GM18909 (cell line): ENCODE measurements at regions not wholly inside any gene's neighbourhood (a gene's known extent, or its start where the extent isn't known, plus 50 kb on each side); places are given as distances from the start of the nearest gene placed in this dataset.

ENCODE experiments used
- ATAC-seq: cut with Tn5 transposase; IDR thresholded peaks from one replicate; pipeline ENCODE4 v1.9.1; 2021; ENCODE audit warnings: mild to moderate bottlenecking; ENCODE audit not compliant: unreplicated experiment, poor library complexity

DNA sequence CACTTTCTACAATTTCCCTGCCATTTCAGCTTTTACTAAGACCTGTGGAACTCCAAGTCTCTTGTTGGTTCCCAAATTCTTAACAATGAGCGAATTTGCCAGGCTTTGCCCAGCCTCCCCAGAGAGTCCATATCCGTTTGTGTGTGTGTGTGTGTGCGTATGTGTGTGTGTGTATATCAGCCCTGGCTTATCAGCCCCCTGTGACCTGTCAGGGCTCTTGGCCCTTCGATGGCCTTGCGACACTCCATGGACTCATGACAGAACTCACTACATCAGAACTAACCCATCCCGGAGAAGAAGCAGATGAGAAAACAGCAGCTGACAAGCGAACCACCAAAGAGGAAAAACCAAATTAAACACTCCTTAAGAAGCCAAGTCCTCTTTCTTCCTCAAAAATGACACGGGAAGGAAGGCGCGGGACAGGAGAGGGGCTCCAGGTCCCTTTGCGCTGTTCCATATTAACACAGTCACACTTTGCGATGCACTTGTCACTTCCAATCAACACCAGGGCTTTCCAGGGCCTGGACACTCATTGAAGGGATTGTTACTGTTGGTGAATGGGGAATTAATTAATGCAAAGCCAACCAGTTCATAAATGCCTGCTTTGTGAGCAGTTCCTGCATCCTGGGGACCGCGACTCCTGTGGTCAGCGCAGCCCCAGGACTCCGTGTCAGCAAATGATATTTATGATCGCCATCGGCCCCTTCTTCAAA is 524.0 kb downstream of the CD83 start:
- no peak for ATAC-seq

GRCh38 chr6:14642136-14642505 is 524.5 kb downstream of the CD83 start:
- ATAC-seq: no peak

GRCh38 chr6:14642842-14643241 is 525.3 kb downstream of the CD83 start:
- ATAC-seq: no peak

DNA sequence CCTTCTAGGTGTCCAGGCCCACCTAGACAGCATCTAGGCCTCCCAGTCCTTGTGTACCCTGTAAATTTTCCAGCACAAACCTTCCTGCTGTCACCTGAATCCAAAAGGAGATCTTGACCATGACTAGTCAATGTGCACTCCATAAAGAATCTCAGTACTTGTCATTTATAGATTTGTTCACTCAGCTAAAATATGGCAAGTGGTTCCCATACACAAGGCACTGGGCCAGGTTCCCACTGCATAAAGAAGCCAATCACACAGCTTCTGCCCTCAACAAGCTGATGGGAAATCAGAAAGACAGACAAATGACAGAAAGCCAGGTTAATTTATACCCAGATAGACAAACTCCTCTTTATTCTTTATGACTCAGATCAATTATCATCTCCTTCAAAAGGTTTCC is 526.8 kb downstream of the CD83 start:
- ATAC-seq: no peak

- ATAC-seq: no peak
Measured at GRCh38 chr6:14645221-14645620, 527.6 kb downstream of the CD83 start.

DNA sequence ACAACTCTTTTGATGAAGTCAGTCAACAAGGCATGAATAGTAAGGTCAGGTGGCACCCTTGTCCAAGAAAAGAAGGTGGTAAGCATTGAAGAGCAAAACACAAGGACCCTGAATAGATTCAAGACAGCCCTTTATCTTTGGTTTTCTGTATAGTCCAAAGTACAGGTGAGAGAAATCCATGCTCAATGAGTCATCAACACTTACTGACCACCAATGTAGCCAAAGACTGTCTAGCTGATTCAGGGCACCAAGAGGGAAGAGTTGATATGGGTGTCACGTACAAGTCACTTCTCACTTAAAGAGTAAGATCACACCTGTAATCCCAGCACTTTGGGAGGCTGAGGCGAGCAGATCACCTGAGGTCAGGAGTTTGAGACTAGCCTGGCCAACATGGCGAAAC is 528.3 kb downstream of the CD83 start:
- ATAC-seq: no peak

DNA sequence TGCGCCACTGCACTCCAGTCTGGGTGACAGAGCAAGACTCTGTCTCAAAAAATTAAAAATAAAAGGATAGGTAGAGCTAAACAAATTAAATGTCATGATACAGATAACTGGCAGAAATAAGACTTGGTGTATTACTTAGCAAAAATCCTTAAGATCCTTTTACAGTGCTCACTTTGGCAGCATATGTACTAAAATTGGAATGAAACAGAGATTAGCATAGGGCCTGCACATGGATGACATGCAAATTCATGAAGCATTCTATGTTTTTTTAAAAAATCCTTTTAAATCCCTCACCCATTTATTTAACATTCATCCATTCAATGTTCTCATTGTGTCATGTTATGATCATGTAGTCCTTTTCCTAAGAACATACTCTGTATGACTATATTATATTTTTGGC is 528.8 kb downstream of the CD83 start:
- no peak for ATAC-seq

- ATAC-seq: no peak
Measured at GRCh38 chr6:14647357-14647756, 529.8 kb downstream of the CD83 start.

GRCh38 chr6:14652536-14652935 is 535.0 kb downstream of the CD83 start:
- no peak for ATAC-seq

- ATAC-seq: no peak
Measured at GRCh38 chr6:14655201-14656061, 537.9 kb downstream of the CD83 start.

DNA sequence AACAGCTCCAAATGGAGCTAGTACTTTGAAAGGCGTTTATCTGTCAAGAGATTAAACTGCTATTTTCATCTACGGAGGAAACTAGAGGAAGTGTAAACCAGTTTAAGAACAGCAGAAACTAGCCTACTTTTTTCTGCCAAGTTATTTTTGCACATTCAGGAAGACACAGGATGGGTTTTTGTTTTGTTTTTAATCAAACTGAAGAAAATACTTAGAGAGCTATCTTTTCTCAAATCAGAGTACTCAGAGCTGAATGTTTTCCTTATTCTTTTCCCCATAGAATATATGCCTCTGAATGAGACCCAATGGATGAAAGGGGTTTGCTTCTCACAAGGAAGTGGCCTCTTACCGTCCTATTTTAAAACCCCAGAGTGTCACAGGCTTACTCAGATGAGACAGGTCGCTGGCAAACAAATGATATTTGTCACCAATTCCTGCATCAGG is 538.5 kb downstream of the CD83 start:
- ATAC-seq: no peak

- ATAC-seq: no peak
Measured at GRCh38 chr6:14656649-14657048, 539.1 kb downstream of the CD83 start.

DNA sequence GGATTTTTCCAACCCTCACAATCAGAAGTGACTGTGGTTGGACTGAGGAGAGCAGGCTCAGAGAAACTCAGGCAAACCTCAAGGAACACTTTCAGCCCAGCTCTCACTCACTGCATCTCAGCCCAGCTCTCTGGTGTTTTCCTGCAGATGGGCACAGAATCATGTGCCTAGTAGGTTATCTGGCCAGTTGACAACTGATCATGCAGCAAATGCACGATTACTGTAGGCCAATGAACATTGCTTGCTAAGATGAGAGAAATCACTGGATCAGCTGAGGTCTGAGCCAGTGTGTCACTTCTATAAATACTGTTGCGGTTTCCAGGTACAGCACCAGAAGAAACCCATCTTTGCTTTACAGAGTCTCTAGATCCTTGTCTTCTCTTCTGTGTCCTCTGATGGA is 540.5 kb downstream of the CD83 start:
- no peak for ATAC-seq

GRCh38 chr6:14658886-14659561 is 541.5 kb downstream of the CD83 start:
- no peak for ATAC-seq

DNA sequence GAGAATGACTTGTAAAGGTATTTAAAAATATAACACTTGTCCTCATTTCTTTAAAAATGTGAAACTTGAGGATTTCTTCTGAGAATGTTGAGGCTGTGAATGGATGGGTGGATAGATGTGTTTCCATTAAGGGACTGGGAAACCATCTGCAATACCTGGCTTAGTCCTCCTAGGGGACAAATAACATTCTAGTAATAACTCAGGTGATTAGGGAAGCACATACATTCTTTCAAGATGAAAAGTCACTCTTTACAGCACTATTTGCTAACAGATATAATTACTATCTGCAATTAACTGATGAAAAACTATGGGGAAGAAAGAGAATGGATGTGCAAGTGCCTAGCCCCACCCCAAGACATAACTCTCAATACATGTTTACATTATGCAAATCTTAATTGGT is 542.3 kb downstream of the CD83 start:
- no peak for ATAC-seq

GRCh38 chr6:14660806-14661579 is 543.4 kb downstream of the CD83 start:
- ATAC-seq: peak; percentile 62

- no peak for ATAC-seq
Measured at GRCh38 chr6:14661691-14662090, 544.1 kb downstream of the CD83 start.

- ATAC-seq: peak; percentile 47
Measured at GRCh38 chr6:14664112-14664601, 546.6 kb downstream of the CD83 start.

- ATAC-seq: no peak
Measured at GRCh38 chr6:14664621-14665315, 547.2 kb downstream of the CD83 start.
